Endodermal cell (in vitro differentiated cells): ENCODE measurements at regions not wholly inside any gene's neighbourhood (a gene's known extent, or its start where the extent isn't known, plus 50 kb on each side); places are given as distances from the start of the nearest gene placed in this dataset.

Source experiments
- DNase-seq: peaks from one replicate; pipeline ENCODE4 v3.0.0-alpha.2; 2017
- H3K27ac ChIP-seq: 2 replicates; pipeline ENCODE4 v1.5.1; 2013; ENCODE audit warnings: mild to moderate bottlenecking, low read depth, low read length, moderate library complexity
- H3K27me3 ChIP-seq: 2 replicates; pipeline ENCODE4 v1.6.1; 2013; ENCODE audit warnings: mild to moderate bottlenecking, low read length, moderate library complexity; ENCODE audit not compliant: insufficient read depth, control insufficient read depth, poor library complexity, severe bottlenecking
- H3K36me3 ChIP-seq: 2 replicates; pipeline ENCODE4 v1.7.0; 2013; ENCODE audit warnings: mild to moderate bottlenecking, low read length, moderate library complexity; ENCODE audit not compliant: control insufficient read depth, insufficient read depth
- H3K4me1 ChIP-seq: one replicate; pipeline ENCODE4 v1.7.0; 2013; ENCODE audit warnings: low read length; ENCODE audit not compliant: control insufficient read depth, insufficient read depth
- H3K4me3 ChIP-seq: 2 replicates; pipeline ENCODE4 v1.5.1; 2013; ENCODE audit warnings: mild to moderate bottlenecking, low read length, moderate library complexity
- H3K9ac ChIP-seq: 2 replicates; pipeline ENCODE4 v1.6.1; 2013; ENCODE audit warnings: mild to moderate bottlenecking, low read length, moderate library complexity; ENCODE audit not compliant: poor library complexity, severe bottlenecking; ENCODE audit errors: extremely low read depth
- H3K9me3 ChIP-seq: 2 replicates; pipeline ENCODE4 v1.6.1; 2013; ENCODE audit warnings: mild to moderate bottlenecking, low read length, moderate library complexity; ENCODE audit not compliant: control insufficient read depth
- H3K27ac Mint-ChIP-seq: 2 replicates; pipeline ENCODE4 v1.8.0; 2020; ENCODE audit warnings: mixed read lengths
- H3K27me3 Mint-ChIP-seq: 2 replicates; pipeline ENCODE4 v1.8.0; 2021; ENCODE audit warnings: mild to moderate bottlenecking, mixed read lengths; ENCODE audit not compliant: insufficient read depth
- H3K36me3 Mint-ChIP-seq: 2 replicates; pipeline ENCODE4 v1.8.0; 2020; ENCODE audit warnings: low read depth, mixed read lengths
- H3K4me1 Mint-ChIP-seq: 2 replicates; pipeline ENCODE4 v1.8.0; 2020; ENCODE audit warnings: mixed read lengths
- H3K4me3 Mint-ChIP-seq: 2 replicates; pipeline ENCODE4 v1.8.0; 2020; ENCODE audit warnings: mild to moderate bottlenecking, moderate library complexity, mixed read lengths
- H3K9me3 Mint-ChIP-seq: 2 replicates; pipeline ENCODE4 v1.8.0; 2020; ENCODE audit warnings: mild to moderate bottlenecking, mixed read lengths
- CTCF ChIP-seq: fragments of 200-600 bp; sonication (generic); conservative IDR thresholded peaks from 2 replicates; pipeline ENCODE4 v1.5.0; 2021; ENCODE audit warnings: antibody characterized with exemption, mild to moderate bottlenecking
- WGBS, 2 experiments: methylation state at CpG; one replicate each; pipeline versions ENCODE4 v1.1.5 to v1.1.7; 2013; ENCODE audit warnings: missing lambda C conversion rate in 2 of 2, mixed read lengths in 1 of 2; ENCODE audit not compliant: insufficient coverage in 1 of 2, insufficient read length in 1 of 2; 5-methylcytosine and 5-hydroxymethylcytosine counted together

- H3K9me3 ChIP-seq: peaks cover 13% of the 10 kb centered on the region
These were observed 205.9 kb upstream of the ARL4C start for GRCh38 chr2:234702731-234703225.

GRCh38 chr2:234701841-234702240, 205.0 kb upstream of the ARL4C start:
- Histone ChIP-seq H3K27me3 (no peaks in the 10 kb centered on the region), H3K36me3 (no peaks in the 10 kb centered on the region), H3K9ac (no peak overlapping the region), H3K4me3 (no peak overlapping the region), H3K9me3 (peaks cover 22% of the 10 kb centered on the region), H3K4me1 (no peaks in the 10 kb centered on the region), H3K27ac (no peak overlapping the region)
- Mint-ChIP-seq H3K27ac (no peak overlapping the region), H3K27me3 (no peaks in the 10 kb centered on the region), H3K4me3 (no peak overlapping the region), H3K4me1 (peaks cover 8% of the 10 kb centered on the region), H3K36me3 (peaks cover 6% of the 10 kb centered on the region), H3K9me3 (peaks cover 43% of the 10 kb centered on the region)
- no peak for DNase-seq
- WGBS, 2 experiments: 93 to 97% methylated on average over 3 to 9 of the region's 9 CpGs
- TF ChIP-seq CTCF: no peak

More at GRCh38 chr2:234702731-234703225, 205.9 kb upstream of the ARL4C start:
- Histone ChIP-seq H3K27ac (no peak overlapping the region), H3K9ac (no peak overlapping the region), H3K27me3 (no peaks in the 10 kb centered on the region), H3K4me1 (no peaks in the 10 kb centered on the region), H3K36me3 (no peaks in the 10 kb centered on the region), H3K4me3 (no peak overlapping the region)
- H3K27ac Mint-ChIP-seq: no peak overlapping the region
- no peaks in the 10 kb centered on the region for H3K27me3 Mint-ChIP-seq
- H3K9me3 Mint-ChIP-seq: peaks cover 33% of the 10 kb centered on the region
- no peak for DNase-seq
- peaks cover 1% of the 10 kb centered on the region for H3K36me3 Mint-ChIP-seq
- no peak for TF ChIP-seq CTCF
- H3K4me3 Mint-ChIP-seq: no peak overlapping the region
- H3K4me1 Mint-ChIP-seq: peaks cover 8% of the 10 kb centered on the region
- 91 to 93% methylated on average over 11 to 12 of the region's 12 CpGs for WGBS, 2 experiments

- H3K4me3 ChIP-seq: no peak overlapping the region
- no peak for TF ChIP-seq CTCF
- Mint-ChIP-seq H3K27me3 (no peaks in the 10 kb centered on the region), H3K27ac (no peak overlapping the region), H3K9me3 (peaks cover 47% of the 10 kb centered on the region), H3K4me3 (no peak overlapping the region), H3K36me3 (peaks cover 11% of the 10 kb centered on the region), H3K4me1 (peaks cover 8% of the 10 kb centered on the region)
- 89 to 100% methylated on average over 3 to 6 of the region's 6 CpGs for WGBS, 2 experiments
- no peaks in the 10 kb centered on the region for H3K4me1 ChIP-seq
- peaks cover 27% of the 10 kb centered on the region for H3K9me3 ChIP-seq
- DNase-seq: no peak
- no peak overlapping the region for H3K9ac ChIP-seq
- H3K36me3 ChIP-seq: no peaks in the 10 kb centered on the region
- no peak overlapping the region for H3K27ac ChIP-seq
- H3K27me3 ChIP-seq: no peaks in the 10 kb centered on the region
These were observed 204.5 kb upstream of the ARL4C start for GRCh38 chr2:234701421-234701820.
